Activated naive CD8-positive, alpha-beta T cell treated with anti-CD3 and anti-CD28 coated beads, Interleukin-2, amount 50 U/mL, for 24 hours (primary cell): ENCODE measurements at regions not wholly inside any gene's neighbourhood (a gene's known extent, or its start where the extent isn't known, plus 50 kb on each side); places are given as distances from the start of the nearest gene placed in this dataset.
"Not testable (repeated sequence)": the region's sequence is repeated elsewhere in the genome, so short reads cannot be mapped to it uniquely, and the experiment has no call there.

Experiments used
- ATAC-seq: fragments of 150-1000 bp; cut with Tn5 transposase; one replicate; pipeline ENCODE4 v1.10.0; 2021
- DNase-seq: peaks from one replicate; pipeline ENCODE4 v3.0.0; 2021
- H3K27ac Mint-ChIP-seq: one replicate; pipeline ENCODE4 v1.8.0; 2021; ENCODE audit warnings: mild to moderate bottlenecking, mixed read lengths
- H3K27me3 Mint-ChIP-seq: one replicate; pipeline ENCODE4 v1.8.0; 2021; ENCODE audit warnings: mixed read lengths
- H3K36me3 Mint-ChIP-seq: one replicate; pipeline ENCODE4 v1.8.0; 2021; ENCODE audit warnings: low read depth, mixed read lengths
- H3K4me1 Mint-ChIP-seq: one replicate; pipeline ENCODE4 v1.8.0; 2021; ENCODE audit warnings: mixed read lengths
- H3K4me3 Mint-ChIP-seq: one replicate; pipeline ENCODE4 v1.8.0; 2021; ENCODE audit warnings: mild to moderate bottlenecking, moderate library complexity, mixed read lengths
- H3K9me3 Mint-ChIP-seq: one replicate; pipeline ENCODE4 v1.8.0; 2021; ENCODE audit warnings: mixed read lengths

DNA sequence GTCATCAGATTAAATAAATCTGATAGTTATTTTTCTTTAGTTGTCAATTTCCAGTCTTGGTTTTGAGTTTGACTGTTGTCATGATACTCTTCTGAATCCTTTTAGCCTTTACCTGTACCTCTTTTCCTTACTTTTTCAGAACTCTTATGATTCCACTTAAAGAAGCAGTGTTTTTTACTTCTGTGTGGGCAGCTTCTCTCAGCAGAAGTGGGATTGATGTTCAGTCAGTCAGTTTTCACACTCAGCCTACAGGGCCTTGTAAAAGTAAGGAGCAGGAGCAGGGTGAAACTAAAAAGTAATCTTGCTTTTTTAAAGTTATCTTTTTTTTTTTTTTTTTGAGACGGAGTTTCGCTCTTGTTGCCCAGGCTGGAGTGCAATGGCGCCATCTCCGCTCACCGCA, 75.1 kb downstream of the HAUS1 start:
- H3K27me3 Mint-ChIP-seq = no peaks in the 10 kb centered on the region
- DNase-seq (no peak), ATAC-seq (no peak)
- no peaks in the 10 kb centered on the region for H3K9me3 Mint-ChIP-seq
- no peak overlapping the region for H3K4me3 Mint-ChIP-seq
- peaks cover 72% of the 10 kb centered on the region for H3K4me1 Mint-ChIP-seq
- H3K27ac Mint-ChIP-seq = no peak overlapping the region
- H3K36me3 Mint-ChIP-seq = peaks cover 31% of the 10 kb centered on the region

DNA sequence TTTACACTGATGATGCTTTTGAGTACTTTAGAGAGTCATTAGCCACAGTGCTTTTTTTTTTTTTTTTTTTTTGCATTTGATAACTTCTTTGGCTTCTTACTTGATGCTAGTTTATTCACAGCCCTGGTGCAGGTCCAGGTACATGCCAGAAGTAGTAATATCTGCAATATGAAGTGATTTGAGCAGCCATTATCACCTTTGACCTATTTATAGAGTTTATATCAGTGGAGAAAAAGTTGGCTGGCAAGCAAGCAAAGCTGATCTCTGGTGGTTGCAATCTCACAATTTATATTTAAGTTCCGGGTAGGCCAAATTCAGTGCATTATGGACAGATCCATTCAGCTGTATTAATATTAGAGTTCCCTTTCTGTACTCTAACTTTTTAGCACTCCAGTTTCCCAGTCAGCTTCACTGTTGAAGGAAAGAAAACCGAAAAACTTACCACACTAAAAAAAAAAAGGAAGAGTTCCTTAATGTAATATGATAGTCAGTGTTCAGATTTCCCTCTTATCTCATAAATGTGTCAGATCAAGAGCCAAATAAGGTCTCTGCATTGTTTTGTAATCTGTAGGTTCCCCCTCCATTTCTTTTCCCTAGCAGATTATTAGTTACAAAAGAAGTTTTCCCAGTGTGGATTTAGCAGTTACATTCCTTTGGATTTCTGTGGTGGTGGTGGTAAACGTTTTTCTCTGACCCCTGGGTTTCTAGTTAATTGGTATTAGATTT, 78.6 kb downstream of the HAUS1 start:
- Mint-ChIP-seq H3K27ac (no peak overlapping the region), H3K27me3 (no peaks in the 10 kb centered on the region), H3K4me1 (peaks cover 68% of the 10 kb centered on the region), H3K36me3 (peaks cover 19% of the 10 kb centered on the region), H3K4me3 (no peak overlapping the region), H3K9me3 (no peaks in the 10 kb centered on the region)
- DNase-seq = no peak
- ATAC-seq = no peak

DNA sequence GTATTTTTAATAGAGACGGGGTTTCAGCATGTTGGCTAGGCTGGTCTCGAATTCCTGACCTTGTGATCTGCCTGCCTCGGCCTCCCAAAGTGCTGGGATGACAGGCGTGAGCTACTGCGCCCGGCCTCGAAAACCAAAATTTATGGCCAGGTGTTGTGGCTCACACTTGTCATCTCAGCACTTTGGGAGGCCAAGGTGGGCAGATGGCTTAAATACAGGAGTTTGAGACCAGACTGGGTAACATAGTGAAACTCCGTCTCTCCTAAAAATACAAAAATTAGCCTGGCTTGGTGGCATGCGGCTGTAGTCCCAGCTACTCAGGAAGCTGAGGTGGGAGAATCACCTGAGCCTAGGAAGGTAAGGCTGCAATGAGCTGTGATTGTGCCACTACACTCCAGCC, 80.1 kb downstream of the HAUS1 start:
- Mint-ChIP-seq H3K36me3 (peaks cover 14% of the 10 kb centered on the region), H3K27ac (peak overlapping the region; percentile 17), H3K4me1 (peaks cover 64% of the 10 kb centered on the region)
- not testable (repeated sequence) for H3K4me3 Mint-ChIP-seq, H3K9me3 Mint-ChIP-seq, DNase-seq, H3K27me3 Mint-ChIP-seq, ATAC-seq

DNA sequence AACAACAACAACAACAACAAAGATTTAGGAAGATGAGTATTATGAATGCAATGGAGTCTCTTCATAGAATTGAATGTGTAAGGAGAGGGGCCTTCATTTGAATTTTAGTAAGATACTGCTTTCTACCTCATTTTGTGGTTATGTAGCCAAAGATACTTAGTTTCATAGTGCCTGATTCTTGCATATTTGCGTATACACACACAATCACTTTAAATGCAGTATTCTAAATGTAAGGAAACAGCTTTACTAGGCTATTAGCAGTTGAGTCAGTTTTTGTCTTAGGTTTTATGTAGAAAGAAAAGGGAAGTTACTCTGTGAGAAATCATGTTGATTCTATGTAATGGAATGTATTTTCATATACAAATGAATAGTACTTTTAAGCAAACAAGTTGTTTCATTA, 80.5 kb downstream of the HAUS1 start:
- Mint-ChIP-seq H3K36me3 (peaks cover 12% of the 10 kb centered on the region), H3K27me3 (no peaks in the 10 kb centered on the region), H3K4me3 (no peak overlapping the region), H3K9me3 (no peaks in the 10 kb centered on the region), H3K4me1 (peaks cover 65% of the 10 kb centered on the region), H3K27ac (peak overlapping the region; percentile 17)
- ATAC-seq (no peak), DNase-seq (no peak)

DNA sequence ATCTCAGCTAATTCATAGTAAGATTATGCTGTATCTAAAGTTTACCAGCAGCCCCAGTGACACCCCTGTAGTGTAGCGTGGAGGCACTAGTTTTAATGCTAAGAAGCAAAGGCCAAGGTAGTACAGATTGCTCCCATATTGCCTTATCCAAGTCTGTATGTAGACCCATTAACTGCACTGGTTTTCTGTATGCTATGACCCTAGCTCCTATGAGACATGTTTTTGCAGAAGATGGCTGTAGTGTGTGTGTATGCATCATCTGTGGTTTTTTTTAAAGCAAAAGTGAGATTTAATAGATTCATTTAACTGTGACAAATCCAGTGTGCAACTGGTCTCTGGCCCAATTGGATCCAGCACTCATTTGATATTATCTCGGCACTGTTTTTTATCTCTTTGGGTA, 86.5 kb downstream of the HAUS1 start:
- Mint-ChIP-seq H3K9me3 (no peaks in the 10 kb centered on the region), H3K27me3 (no peaks in the 10 kb centered on the region), H3K4me3 (no peak overlapping the region), H3K27ac (no peak overlapping the region), H3K36me3 (peaks cover 14% of the 10 kb centered on the region), H3K4me1 (peaks cover 41% of the 10 kb centered on the region)
- DNase-seq = no peak
- peak; percentile 38 for ATAC-seq

DNA sequence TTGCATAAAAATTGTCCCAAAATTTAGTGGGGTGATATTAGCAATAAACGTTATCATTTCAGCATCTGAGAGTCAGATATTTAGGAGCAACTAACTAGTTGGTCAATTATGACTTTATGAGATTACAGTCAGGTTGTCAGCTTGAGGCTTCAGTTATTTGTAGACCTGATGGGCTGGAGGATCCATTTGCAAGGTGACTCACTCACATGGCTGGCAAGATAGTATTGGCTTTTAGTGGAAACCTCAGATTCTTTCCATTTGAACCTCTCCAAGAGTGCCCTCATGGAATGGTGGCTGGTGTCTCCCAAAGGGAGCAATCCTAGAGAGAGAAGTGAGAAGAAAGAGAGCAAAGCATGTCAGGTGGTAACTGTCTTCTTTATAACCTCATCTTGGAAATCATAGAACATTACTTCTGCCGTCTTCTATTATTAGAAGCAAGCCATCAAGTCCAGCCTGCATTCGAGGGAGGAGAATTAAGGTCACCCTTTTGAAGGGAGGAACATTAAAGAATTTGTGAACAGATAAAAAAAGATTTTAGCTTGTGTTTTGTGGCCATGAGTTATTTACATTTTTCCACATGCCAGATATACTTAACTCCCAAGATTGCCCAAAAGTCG, 92.5 kb downstream of the HAUS1 start:
- ATAC-seq (no peak), DNase-seq (no peak)
- peaks cover 24% of the 10 kb centered on the region for H3K36me3 Mint-ChIP-seq
- H3K9me3 Mint-ChIP-seq = no peaks in the 10 kb centered on the region
- H3K4me3 Mint-ChIP-seq = no peak overlapping the region
- no peak overlapping the region for H3K27ac Mint-ChIP-seq
- peaks cover 51% of the 10 kb centered on the region for H3K4me1 Mint-ChIP-seq
- H3K27me3 Mint-ChIP-seq = no peaks in the 10 kb centered on the region

DNA sequence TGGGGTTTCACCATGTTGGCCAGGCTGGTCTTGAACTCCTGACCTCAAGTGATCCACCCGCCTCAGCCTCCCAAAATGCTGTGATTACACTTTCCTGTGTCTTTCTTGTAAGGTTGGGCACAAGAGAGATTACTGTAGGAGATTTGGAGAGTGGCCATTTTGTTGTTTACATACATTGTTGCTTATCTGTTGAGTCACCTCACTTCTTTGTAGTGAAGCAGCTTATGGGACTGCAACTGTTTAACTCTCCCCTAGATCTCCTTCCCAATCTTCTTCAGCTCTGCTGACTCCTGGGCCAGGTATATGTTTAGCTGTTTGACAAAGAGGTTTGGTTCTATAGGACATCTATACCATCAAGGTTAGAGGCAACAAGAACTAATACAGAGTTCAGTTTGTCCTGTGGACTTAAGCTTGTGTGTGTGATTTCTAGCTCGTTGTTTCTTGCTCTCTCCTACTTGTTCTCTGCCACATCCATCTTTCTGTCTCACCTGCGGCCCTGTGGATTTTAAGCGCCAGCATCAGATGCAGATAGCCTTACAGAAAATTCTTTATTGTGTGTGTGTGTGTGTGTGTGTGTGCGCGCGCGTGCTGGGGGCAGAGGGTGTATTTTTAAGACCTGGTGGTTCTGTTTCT, 95.4 kb downstream of the HAUS1 start:
- peaks cover 24% of the 10 kb centered on the region for H3K36me3 Mint-ChIP-seq
- no peaks in the 10 kb centered on the region for H3K27me3 Mint-ChIP-seq
- H3K4me1 Mint-ChIP-seq = peaks cover 67% of the 10 kb centered on the region
- peak overlapping the region; percentile 22 for H3K27ac Mint-ChIP-seq
- H3K4me3 Mint-ChIP-seq = no peak overlapping the region
- peak; percentile 24 for ATAC-seq
- no peak for DNase-seq
- H3K9me3 Mint-ChIP-seq = no peaks in the 10 kb centered on the region

DNA sequence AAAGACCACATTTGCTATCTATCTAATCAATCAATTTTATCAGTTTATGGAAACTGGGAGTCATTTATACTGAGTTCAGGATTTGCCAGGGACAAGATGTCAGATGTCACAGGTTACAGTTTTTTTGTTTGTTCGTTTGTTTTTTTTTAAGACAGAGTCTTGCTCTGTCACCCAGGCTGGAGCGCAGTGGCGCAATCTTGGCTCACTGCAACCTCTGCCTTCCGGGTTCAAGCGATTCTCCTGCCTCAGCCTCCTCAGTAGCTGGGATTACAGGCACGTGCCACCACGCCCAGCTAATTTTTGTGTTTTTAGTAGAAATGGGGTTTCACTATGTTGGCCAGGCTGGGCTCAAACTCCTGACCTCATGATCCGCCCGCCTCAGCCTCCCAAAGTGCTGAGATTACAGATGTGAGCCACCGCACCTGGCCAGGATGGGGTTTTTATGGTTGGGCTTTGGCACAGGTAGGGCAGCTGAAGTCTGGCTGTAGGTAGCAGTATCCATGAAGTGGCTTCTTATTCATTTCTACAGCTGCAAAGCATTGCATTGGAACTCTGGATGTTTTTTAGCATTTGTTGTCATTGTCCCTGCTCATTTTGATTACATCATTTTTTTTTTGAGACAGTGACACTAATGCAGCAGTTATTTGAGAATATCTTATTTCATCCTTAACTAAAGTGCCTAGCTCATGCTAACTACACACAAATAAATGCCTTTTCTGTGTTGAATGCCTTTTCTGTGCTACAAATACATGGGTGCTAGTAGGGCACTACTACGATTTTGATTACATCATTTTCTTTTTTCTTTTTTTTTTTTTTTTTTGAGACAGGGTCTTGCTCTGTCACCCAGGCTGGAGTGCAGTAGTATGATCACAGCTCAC, 96.2 kb downstream of the HAUS1 start:
- not testable (repeated sequence) for H3K4me3 Mint-ChIP-seq, ATAC-seq
- H3K4me1 Mint-ChIP-seq = peaks cover 74% of the 10 kb centered on the region

DNA sequence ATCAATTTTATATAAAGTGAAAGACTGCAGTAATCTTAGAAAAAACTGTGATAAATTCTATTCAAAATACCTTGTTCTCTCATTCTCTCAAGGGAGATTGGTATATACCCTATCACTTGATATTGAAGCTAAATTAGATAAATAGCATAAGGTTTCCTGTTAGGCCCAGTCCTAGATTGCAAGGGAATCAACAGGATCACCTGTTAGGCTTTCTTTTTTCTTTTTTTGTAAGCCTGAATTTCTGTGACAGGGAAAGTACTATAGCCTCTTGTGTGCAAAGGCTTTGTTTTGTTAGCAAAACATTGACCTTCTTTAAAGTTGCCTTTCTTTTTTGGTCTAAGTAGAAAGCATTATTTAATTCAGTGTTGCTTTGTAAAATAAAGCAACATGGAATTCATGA, 100.0 kb downstream of the HAUS1 start:
- H3K27me3 Mint-ChIP-seq = no peaks in the 10 kb centered on the region
- ATAC-seq = no peak
- H3K9me3 Mint-ChIP-seq = no peaks in the 10 kb centered on the region
- peak overlapping the region; percentile 59 for H3K27ac Mint-ChIP-seq
- H3K4me3 Mint-ChIP-seq = no peak overlapping the region
- H3K4me1 Mint-ChIP-seq = peaks cover 83% of the 10 kb centered on the region
- DNase-seq = no peak
- H3K36me3 Mint-ChIP-seq = peaks cover 17% of the 10 kb centered on the region

More for the DNA sequence above, 96.2 kb downstream of the HAUS1 start:
- not testable (repeated sequence) for H3K9me3 Mint-ChIP-seq, DNase-seq, H3K27ac Mint-ChIP-seq, H3K27me3 Mint-ChIP-seq
- H3K36me3 Mint-ChIP-seq = peaks cover 24% of the 10 kb centered on the region

DNA sequence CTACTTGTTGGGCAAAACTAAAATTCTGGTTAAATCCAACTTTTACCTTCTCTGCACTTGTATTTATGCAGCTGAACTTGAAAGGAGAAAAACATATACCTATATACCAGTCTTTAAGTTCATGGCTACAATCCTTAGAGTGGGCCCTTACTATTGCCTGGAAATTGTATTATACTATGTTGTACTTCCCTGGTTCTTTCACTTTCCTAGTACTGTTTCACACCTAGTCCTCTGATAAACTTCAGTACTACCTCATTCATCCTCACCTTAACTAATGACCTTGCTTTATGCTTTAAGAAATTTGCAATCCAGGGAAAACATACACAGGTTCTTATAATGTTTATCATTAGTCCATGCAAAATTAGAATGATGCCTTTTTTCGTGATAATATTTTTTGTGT, 103.8 kb downstream of the HAUS1 start:
- Mint-ChIP-seq H3K27me3 (no peaks in the 10 kb centered on the region), H3K4me1 (peaks cover 91% of the 10 kb centered on the region), H3K27ac (peak overlapping the region; percentile 63), H3K9me3 (no peaks in the 10 kb centered on the region), H3K36me3 (peaks cover 20% of the 10 kb centered on the region), H3K4me3 (no peak overlapping the region)
- DNase-seq (no peak), ATAC-seq (peak; percentile 27)

DNA sequence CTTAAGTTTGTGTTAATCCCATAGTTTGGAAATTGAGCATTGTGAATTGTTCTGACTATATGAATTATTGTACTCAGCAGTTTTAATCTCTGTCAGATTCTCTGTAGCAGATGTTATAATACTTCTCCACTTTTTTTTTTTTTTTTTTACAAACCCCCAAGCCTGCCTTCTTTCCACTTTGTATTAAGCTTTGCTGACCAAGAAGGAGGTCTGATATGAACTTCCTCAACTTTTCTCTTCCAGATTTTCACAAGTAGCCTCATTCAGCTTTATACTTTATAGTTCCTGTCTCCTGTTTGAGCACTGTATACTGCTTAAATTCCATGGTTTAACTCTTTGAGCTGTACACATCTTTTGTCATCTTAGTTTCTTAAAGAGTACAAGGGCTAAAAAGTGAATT, 105.0 kb downstream of the HAUS1 start:
- Mint-ChIP-seq H3K9me3 (no peaks in the 10 kb centered on the region), H3K4me1 (peaks cover 90% of the 10 kb centered on the region), H3K4me3 (no peak overlapping the region), H3K27me3 (no peaks in the 10 kb centered on the region), H3K27ac (peak overlapping the region; percentile 53), H3K36me3 (peaks cover 23% of the 10 kb centered on the region)
- DNase-seq (no peak), ATAC-seq (no peak)

DNA sequence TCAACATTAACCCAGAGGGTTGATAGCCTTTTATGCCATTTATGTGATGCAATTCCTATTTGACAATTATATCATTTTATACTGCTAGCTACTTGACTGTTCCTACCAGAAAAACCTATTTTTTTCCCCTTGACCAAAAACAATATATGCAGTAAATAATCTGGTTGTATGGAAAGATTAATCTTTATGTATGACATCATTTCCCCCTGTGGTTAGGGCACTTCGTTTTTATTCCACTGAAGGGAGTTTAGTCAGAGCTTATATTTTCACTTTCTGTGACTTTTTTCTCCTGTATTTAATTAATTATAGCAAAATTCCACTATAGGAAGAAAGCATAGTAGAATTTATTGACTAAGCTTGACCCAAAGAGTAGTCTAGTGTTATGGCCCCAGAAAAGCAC, 107.6 kb downstream of the HAUS1 start:
- H3K4me1 Mint-ChIP-seq = peaks cover 90% of the 10 kb centered on the region
- no peaks in the 10 kb centered on the region for H3K27me3 Mint-ChIP-seq
- peak overlapping the region; percentile 58 for H3K4me3 Mint-ChIP-seq
- ATAC-seq (peak; percentile 38), DNase-seq (no peak)
- H3K36me3 Mint-ChIP-seq = peaks cover 31% of the 10 kb centered on the region
- no peaks in the 10 kb centered on the region for H3K9me3 Mint-ChIP-seq
- peak overlapping the region; percentile 93 for H3K27ac Mint-ChIP-seq

DNA sequence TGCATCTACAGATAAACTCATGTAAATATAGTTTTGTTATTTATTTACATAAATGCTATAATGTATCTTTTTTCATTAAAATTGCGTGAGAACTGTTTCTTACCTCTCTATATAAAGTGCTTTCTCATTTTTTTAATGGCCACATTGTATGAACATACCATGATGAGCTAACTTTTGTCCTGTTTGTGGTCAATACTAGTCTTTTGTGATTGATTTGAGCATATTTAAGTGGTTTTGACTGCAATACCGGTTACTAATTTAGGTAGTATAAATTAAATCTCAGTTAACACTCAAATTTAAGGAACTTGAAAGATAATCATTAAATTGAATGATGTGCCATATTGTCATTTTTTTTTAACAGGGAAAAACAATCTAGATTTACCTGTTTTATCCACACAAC, 108.2 kb downstream of the HAUS1 start:
- H3K27ac Mint-ChIP-seq = peak overlapping the region; percentile 93
- ATAC-seq = peak; percentile 25
- H3K4me1 Mint-ChIP-seq = peaks cover 95% of the 10 kb centered on the region
- peak overlapping the region; percentile 58 for H3K4me3 Mint-ChIP-seq
- peaks cover 37% of the 10 kb centered on the region for H3K36me3 Mint-ChIP-seq
- H3K9me3 Mint-ChIP-seq = no peaks in the 10 kb centered on the region
- DNase-seq = no peak
- H3K27me3 Mint-ChIP-seq = no peaks in the 10 kb centered on the region

DNA sequence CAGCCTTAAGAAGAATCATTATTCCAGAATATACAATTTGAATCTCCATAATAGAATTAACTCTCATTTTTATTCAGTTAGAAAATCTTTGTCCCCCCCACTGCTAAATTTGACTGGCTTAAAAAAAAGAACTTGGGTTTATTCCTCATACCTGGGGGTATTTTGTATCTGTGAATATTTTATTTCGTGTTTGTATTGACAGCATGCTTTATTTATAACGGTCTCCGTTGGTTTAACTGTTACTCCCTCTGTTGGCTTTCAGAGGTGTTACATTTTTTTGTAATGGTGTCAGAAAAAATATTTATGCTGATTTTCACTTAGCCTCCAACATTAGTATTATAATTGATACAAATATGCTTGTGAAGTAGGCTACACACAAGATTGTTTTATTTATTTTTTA, 109.1 kb downstream of the HAUS1 start:
- peaks cover 40% of the 10 kb centered on the region for H3K36me3 Mint-ChIP-seq
- no peaks in the 10 kb centered on the region for H3K9me3 Mint-ChIP-seq
- peak overlapping the region; percentile 77 for H3K27ac Mint-ChIP-seq
- peak overlapping the region; percentile 40 for H3K4me3 Mint-ChIP-seq
- peaks cover 94% of the 10 kb centered on the region for H3K4me1 Mint-ChIP-seq
- H3K27me3 Mint-ChIP-seq = no peaks in the 10 kb centered on the region
- ATAC-seq (no peak), DNase-seq (no peak)
